Tibial nerve (tissue), 4 donors: ENCODE measurements at regions not wholly inside any gene's neighbourhood (a gene's known extent, or its start where the extent isn't known, plus 50 kb on each side); places are given as distances from the start of the nearest gene placed in this dataset.
"Not testable (repeated sequence)": the region's sequence is repeated elsewhere in the genome, so short reads cannot be mapped to it uniquely, and the experiment has no call there.

Experiments used
- DNase-seq, 2 donors: peaks; one replicate each; pipeline ENCODE4 v3.0.0-alpha.2; 2019; ENCODE audit warnings: low spot score in 2 of 2
- H3K27ac ChIP-seq, 4 donors: fragments of 200-600 bp; sonication (generic) in 3 of 4; one replicate each; pipeline ENCODE4 v1.5.1; 2017 to 2019; ENCODE audit warnings: mild to moderate bottlenecking in 1 of 4
- H3K27me3 ChIP-seq, 2 donors: fragments of 200-600 bp; sonication (generic) in 1 of 2; one replicate each; pipeline versions ENCODE4 v1.5.1 to v1.6.0; 2017 to 2019
- H3K36me3 ChIP-seq, 3 donors: fragments of 200-600 bp; sonication (generic); one replicate each; pipeline ENCODE4 v1.5.1; 2018 to 2019
- H3K4me1 ChIP-seq, 4 donors: fragments of 200-600 bp; sonication (generic) in 3 of 4; one replicate each; pipeline ENCODE4 v1.5.1; 2017 to 2019
- H3K4me3 ChIP-seq, 4 donors: fragments of 200-600 bp; sonication (generic) in 3 of 4; one replicate each; pipeline ENCODE4 v1.5.1; 2017 to 2019; ENCODE audit warnings: mild to moderate bottlenecking in 1 of 4, moderate library complexity in 1 of 4
- H3K9me3 ChIP-seq, 4 donors: fragments of 200-600 bp; sonication (generic) in 3 of 4; one replicate each; pipeline ENCODE4 v1.5.1; 2017 to 2019
- CTCF ChIP-seq, 5 experiments: fragments of 200-600 bp in 3 of 5; fragments of 450-650 bp in 2 of 5; sonication (generic) in 3 of 5; IDR thresholded peaks; one replicate each; pipeline ENCODE4 v1.5.1; 2016 to 2019; ENCODE audit warnings: antibody characterized with exemption in 5 of 5, mild to moderate bottlenecking in 3 of 5, moderate library complexity in 2 of 5
- EP300 ChIP-seq, 2 donors: sonication (generic); formaldehyde crosslinking; IDR thresholded peaks; one replicate each; pipeline ENCODE4 v1.6.1; 2017; ENCODE audit warnings: antibody characterized with exemption in 2 of 2, mild to moderate bottlenecking in 1 of 2
- POLR2A ChIP-seq, 2 donors: fragments of 450-650 bp; IDR thresholded peaks; one replicate each; pipeline ENCODE4 v1.6.1; 2017; ENCODE audit warnings: antibody characterized with exemption in 2 of 2, mild to moderate bottlenecking in 2 of 2, moderate library complexity in 2 of 2
- WGBS, 2 donors: methylation state at CpG; one replicate each; pipeline ENCODE4 v1.1.5; 2018; 5-methylcytosine and 5-hydroxymethylcytosine counted together

DNA sequence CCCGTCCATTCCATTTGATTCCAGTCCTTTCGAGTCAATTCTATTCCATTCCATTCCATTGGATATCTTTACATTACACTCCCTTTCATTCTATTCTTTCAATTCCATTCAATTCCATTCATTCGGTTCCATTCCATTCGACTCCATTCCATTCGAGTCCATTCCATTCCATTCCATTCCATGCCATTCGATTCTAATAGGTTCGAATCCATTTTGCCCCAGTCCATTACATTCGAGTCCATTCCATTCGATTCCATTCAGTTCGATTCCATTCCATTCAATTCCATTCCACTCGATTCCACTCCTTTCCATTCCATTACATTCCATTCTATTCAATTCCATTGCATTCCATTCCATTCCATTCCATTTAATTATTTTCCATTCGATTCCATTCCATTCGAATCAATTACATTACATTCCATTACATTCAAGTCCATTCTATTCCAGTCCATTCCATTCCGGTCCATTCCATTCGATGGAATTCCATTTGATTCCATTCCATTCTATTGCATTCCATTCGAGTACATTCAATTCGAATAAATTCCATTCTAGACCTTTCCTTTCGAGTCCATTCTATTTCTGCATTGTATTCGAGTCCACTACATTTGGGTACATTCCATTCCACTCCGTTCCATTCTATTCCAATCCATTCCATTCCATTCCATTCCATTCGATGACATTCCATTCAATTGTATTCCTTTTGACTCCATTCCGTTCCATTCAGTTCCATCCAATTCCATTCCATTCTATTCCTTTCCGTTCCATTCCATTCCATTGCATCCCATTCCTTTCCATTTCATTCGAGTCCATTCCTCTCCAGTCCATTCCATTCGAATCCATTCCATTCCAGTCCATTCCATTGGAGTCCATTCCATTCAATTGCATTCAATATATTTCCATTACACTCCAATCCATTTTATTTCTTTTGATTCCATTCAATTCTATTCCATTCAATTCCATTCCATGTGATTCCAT is 2604.8 kb upstream of the TPTE start:
- H3K27me3 ChIP-seq, result no peaks in the 10 kb centered on the region
- no peak overlapping the region for H3K4me3 ChIP-seq
- no peak overlapping the region for H3K27ac ChIP-seq
- TF ChIP-seq POLR2A (IDR thresholded peaks at IDR 0.05), result no peak
- TF ChIP-seq CTCF (IDR thresholded peaks at IDR 0.05), result no peak
- WGBS, 2 donors, result 75 to 77% methylated on average over 25 of the region's 25 CpGs
- no peaks in the 10 kb centered on the region for H3K36me3 ChIP-seq
- no peak for DNase-seq
- no peaks in the 10 kb centered on the region for H3K4me1 ChIP-seq
- H3K9me3 ChIP-seq, result peaks cover 0 to 35% (median 13%) of the 10 kb centered on the region in 4 donors

- 68% methylated on average over 14 of the region's 14 CpGs for WGBS, 2 donors
- Histone ChIP-seq H3K36me3 (no peaks in the 10 kb centered on the region), H3K27me3 (no peaks in the 10 kb centered on the region), H3K4me3 (no peak overlapping the region), H3K27ac (no peak overlapping the region), H3K4me1 (no peaks in the 10 kb centered on the region), H3K9me3 (peaks cover 0 to 43% (median 15%) of the 10 kb centered on the region in 4 donors)
- no peak for DNase-seq
- no peak for TF ChIP-seq POLR2A (IDR thresholded peaks at IDR 0.05)
- TF ChIP-seq CTCF (IDR thresholded peaks at IDR 0.05), result no peak
- TF ChIP-seq EP300 (IDR thresholded peaks at IDR 0.05), result no peak
Measured at GRCh38 chr21:7917729-7918128, 2603.7 kb upstream of the TPTE start.

GRCh38 chr21:7925918-7926582 is 2595.3 kb upstream of the TPTE start:
- WGBS, 2 donors, result 71 to 73% methylated on average over 16 of the region's 16 CpGs
- not testable (repeated sequence) for H3K27me3 ChIP-seq, H3K4me1 ChIP-seq, H3K27ac ChIP-seq, H3K36me3 ChIP-seq, DNase-seq, H3K4me3 ChIP-seq
- H3K9me3 ChIP-seq, result peaks cover 0 to 73% (median 3%) of the 10 kb centered on the region in 4 donors

GRCh38 chr21:7928528-7928927 is 2592.9 kb upstream of the TPTE start:
- not testable (repeated sequence) for DNase-seq, H3K27me3 ChIP-seq, H3K4me3 ChIP-seq, H3K36me3 ChIP-seq, H3K4me1 ChIP-seq, H3K27ac ChIP-seq
- H3K9me3 ChIP-seq, result peaks cover 0 to 61% (median 0%) of the 10 kb centered on the region in 4 donors
- 74 to 78% methylated on average over 12 of the region's 12 CpGs for WGBS, 2 donors

GRCh38 chr21:7929586-7929985 is 2591.8 kb upstream of the TPTE start:
- peaks cover 0 to 61% (median under 1%) of the 10 kb centered on the region in 4 donors for H3K9me3 ChIP-seq
- not testable (repeated sequence) for H3K27me3 ChIP-seq, H3K4me1 ChIP-seq, H3K27ac ChIP-seq, DNase-seq, H3K36me3 ChIP-seq, H3K4me3 ChIP-seq
- 75% methylated on average over 12 of the region's 12 CpGs for WGBS, 2 donors

- not testable (repeated sequence) for H3K4me3 ChIP-seq, DNase-seq, H3K27me3 ChIP-seq, H3K4me1 ChIP-seq, H3K36me3 ChIP-seq, H3K27ac ChIP-seq
- H3K9me3 ChIP-seq, result peaks cover 0 to 57% (median 3%) of the 10 kb centered on the region in 4 donors
- 62 to 65% methylated on average over 9 of the region's 9 CpGs for WGBS, 2 donors
Measured at GRCh38 chr21:7930445-7930844, 2590.9 kb upstream of the TPTE start.

- H3K36me3 ChIP-seq, H3K4me1 ChIP-seq, DNase-seq, H3K27me3 ChIP-seq, H3K27ac ChIP-seq, H3K4me3 ChIP-seq: not testable (repeated sequence)
- peaks cover 0 to 42% (median 3%) of the 10 kb centered on the region in 4 donors for H3K9me3 ChIP-seq
- 73 to 75% methylated on average over 11 of the region's 11 CpGs for WGBS, 2 donors
Measured at GRCh38 chr21:7932113-7932512, 2589.3 kb upstream of the TPTE start.

DNA sequence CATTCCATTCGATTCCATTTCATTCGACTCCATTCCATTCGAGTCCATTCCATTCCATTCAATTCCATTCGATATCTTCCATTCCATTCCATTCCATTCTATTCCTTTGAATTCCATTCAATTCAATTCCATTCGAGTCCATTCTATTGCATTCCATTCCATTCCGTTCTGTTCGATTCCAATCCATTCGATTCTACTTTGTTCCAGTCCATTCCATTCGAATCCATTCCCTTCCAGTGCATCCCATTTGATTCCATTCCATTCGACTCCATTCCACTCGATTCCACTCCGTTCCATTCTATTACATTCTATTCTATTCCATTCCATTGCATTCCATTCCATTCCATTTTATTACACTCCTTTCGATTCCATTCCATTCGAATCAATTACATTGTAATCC is 2588.5 kb upstream of the TPTE start:
- H3K27me3 ChIP-seq, H3K27ac ChIP-seq, DNase-seq, H3K36me3 ChIP-seq, H3K4me3 ChIP-seq, H3K4me1 ChIP-seq: not testable (repeated sequence)
- 77% methylated on average over 14 of the region's 14 CpGs for WGBS, 2 donors
- H3K9me3 ChIP-seq, result peaks cover 0 to 37% (median 3%) of the 10 kb centered on the region in 4 donors
